ENCODE measurements at regions not wholly inside any gene's neighbourhood (a gene's known extent, or its start where the extent isn't known, plus 50 kb on each side); places are given as distances from the start of the nearest gene placed in this dataset.

DNA sequence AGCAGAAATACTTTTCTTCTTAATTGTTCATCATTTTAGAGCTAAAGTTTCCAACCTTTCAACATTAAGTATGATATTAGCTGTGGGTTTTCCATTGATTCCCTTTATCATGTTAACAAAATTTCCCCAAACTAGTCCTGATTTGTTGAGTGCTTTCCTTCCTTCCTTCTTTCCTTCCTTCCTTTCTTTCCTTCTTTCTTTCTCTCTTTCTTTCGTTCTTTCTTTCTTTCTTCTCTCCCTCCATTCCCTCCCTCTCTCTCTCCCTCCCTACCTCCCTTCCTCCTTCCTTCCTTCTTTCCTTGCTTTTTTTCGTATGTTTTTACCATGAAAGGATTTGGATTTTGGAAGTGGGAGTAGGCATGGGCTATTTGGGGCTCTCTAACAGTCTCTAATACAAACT, 133.5 kb downstream of the LMNTD1 start:
- no peak overlapping the region for H3K4me3 Mint-ChIP-seq (ENCODE audit: unreplicated experiment)
- no peak overlapping the region for H3K27ac Mint-ChIP-seq (ENCODE audit: unreplicated experiment)
- no peaks in the 10 kb centered on the region for H3K27me3 Mint-ChIP-seq (ENCODE audit: unreplicated experiment)
- H3K4me1 Mint-ChIP-seq (ENCODE audit: low read depth, unreplicated experiment), result no peaks in the 10 kb centered on the region
- TF ChIP-seq, protein P1, sequence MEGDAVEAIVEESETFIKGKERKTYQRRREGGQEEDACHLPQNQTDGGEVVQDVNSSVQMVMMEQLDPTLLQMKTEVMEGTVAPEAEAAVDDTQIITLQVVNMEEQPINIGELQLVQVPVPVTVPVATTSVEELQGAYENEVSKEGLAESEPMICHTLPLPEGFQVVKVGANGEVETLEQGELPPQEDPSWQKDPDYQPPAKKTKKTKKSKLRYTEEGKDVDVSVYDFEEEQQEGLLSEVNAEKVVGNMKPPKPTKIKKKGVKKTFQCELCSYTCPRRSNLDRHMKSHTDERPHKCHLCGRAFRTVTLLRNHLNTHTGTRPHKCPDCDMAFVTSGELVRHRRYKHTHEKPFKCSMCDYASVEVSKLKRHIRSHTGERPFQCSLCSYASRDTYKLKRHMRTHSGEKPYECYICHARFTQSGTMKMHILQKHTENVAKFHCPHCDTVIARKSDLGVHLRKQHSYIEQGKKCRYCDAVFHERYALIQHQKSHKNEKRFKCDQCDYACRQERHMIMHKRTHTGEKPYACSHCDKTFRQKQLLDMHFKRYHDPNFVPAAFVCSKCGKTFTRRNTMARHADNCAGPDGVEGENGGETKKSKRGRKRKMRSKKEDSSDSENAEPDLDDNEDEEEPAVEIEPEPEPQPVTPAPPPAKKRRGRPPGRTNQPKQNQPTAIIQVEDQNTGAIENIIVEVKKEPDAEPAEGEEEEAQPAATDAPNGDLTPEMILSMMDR (IDR thresholded peaks at IDR 0.05; ENCODE audit: partially characterized antibody, unreplicated experiment), result no peak
- DNase-seq, result no peak
- no peaks in the 10 kb centered on the region for H3K36me3 Mint-ChIP-seq (ENCODE audit: unreplicated experiment)
- H3K9me3 Mint-ChIP-seq (ENCODE audit: unreplicated experiment), result peaks cover 3% of the 10 kb centered on the region

DNA sequence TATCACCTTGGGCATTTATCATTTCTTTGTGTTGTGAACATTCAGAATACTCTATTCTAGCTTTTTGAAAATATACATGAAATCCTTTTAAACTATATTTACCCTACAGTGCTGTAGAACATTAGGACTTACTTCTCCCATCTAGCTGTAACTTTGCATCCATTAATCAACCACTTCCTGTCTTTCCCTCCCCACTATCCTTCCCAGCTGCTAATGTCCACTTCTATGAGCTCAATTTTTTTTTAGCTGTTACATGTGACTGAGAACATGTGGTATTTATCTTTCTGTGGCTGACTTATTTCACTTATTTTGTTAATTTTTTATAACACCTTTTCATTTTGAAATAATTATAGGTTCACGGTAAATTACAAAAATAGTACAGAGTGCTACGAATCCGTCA, 136.0 kb downstream of the LMNTD1 start:
- no peak for DNase-seq
- H3K27me3 Mint-ChIP-seq (ENCODE audit: unreplicated experiment), result no peaks in the 10 kb centered on the region
- no peaks in the 10 kb centered on the region for H3K4me1 Mint-ChIP-seq (ENCODE audit: low read depth, unreplicated experiment)
- no peak overlapping the region for H3K27ac Mint-ChIP-seq (ENCODE audit: unreplicated experiment)
- no peaks in the 10 kb centered on the region for H3K36me3 Mint-ChIP-seq (ENCODE audit: unreplicated experiment)
- TF ChIP-seq, protein P1 (IDR thresholded peaks at IDR 0.05; ENCODE audit: partially characterized antibody, unreplicated experiment), result no peak
- peaks cover 3% of the 10 kb centered on the region for H3K9me3 Mint-ChIP-seq (ENCODE audit: unreplicated experiment)
- no peak overlapping the region for H3K4me3 Mint-ChIP-seq (ENCODE audit: unreplicated experiment)

DNA sequence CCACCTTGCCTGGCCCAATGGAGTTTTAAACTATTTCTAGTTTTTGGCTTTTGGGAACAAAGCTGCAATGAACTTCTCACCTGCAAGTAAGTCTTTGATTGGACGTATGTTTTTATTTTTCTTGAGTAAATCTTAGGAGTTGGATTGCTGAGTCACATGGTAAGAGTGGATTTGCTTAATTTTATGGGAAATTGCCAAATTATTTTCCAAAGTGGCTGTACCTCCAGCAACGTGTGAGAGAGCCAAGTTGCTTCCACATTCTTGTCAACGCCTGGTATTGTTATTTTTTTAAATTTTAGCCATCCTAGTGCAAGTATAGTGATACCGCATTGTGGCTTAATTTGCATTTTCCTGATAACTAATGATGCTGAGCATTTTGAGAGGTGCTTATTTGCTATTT, 136.6 kb downstream of the LMNTD1 start:
- no peaks in the 10 kb centered on the region for H3K27me3 Mint-ChIP-seq (ENCODE audit: unreplicated experiment)
- TF ChIP-seq, protein P1 (IDR thresholded peaks at IDR 0.05; ENCODE audit: partially characterized antibody, unreplicated experiment), result no peak
- DNase-seq, result no peak
- H3K27ac Mint-ChIP-seq (ENCODE audit: unreplicated experiment), result no peak overlapping the region
- peaks cover 3% of the 10 kb centered on the region for H3K9me3 Mint-ChIP-seq (ENCODE audit: unreplicated experiment)
- no peaks in the 10 kb centered on the region for H3K4me1 Mint-ChIP-seq (ENCODE audit: low read depth, unreplicated experiment)
- no peak overlapping the region for H3K4me3 Mint-ChIP-seq (ENCODE audit: unreplicated experiment)
- H3K36me3 Mint-ChIP-seq (ENCODE audit: unreplicated experiment), result no peaks in the 10 kb centered on the region

DNA sequence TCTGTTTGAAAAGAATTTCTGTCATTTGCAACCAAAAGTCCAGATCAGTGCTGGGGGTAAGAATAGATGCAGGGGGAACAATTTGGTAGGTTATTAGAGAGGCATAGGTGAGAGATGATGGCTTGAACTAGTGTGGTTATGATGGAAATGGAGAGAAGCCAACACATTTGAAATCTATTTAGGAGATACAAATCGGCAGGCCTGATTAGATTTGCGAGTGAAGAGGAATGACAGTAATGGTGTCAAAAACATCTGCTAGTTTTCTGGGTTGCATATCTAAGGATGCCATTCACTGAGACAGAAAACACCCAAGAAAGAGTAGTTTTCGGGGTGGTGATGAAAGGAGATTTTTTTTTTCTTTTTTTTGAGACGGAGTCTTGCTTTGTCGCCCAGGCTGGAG, 138.1 kb downstream of the LMNTD1 start:
- H3K27ac Mint-ChIP-seq (ENCODE audit: unreplicated experiment), result no peak overlapping the region
- no peaks in the 10 kb centered on the region for H3K4me1 Mint-ChIP-seq (ENCODE audit: low read depth, unreplicated experiment)
- H3K9me3 Mint-ChIP-seq (ENCODE audit: unreplicated experiment), result peaks cover 3% of the 10 kb centered on the region
- no peak for DNase-seq
- H3K36me3 Mint-ChIP-seq (ENCODE audit: unreplicated experiment), result no peaks in the 10 kb centered on the region
- H3K27me3 Mint-ChIP-seq (ENCODE audit: unreplicated experiment), result no peaks in the 10 kb centered on the region
- TF ChIP-seq, protein P1 (IDR thresholded peaks at IDR 0.05; ENCODE audit: partially characterized antibody, unreplicated experiment), result no peak
- no peak overlapping the region for H3K4me3 Mint-ChIP-seq (ENCODE audit: unreplicated experiment)

DNA sequence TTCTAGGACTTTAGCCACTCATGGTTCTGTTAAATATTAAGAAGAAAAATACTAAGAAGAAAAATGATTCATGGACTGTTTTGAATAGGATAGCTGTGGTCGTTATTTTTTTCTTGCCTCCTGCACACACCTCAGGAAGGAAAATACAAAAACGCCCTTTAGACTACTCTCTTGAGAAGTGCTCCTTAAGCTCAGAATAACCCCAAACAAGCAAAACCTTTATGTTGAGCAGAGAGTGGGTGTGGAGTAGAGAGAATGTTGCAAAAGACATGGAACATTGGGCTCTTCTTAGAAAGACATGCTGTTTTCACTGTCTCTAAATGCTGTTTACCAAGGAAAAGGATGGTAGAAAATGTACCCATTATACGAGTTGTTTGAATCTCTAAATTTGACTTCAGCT, 140.3 kb downstream of the LMNTD1 start:
- Mint-ChIP-seq H3K9me3 (ENCODE audit: unreplicated experiment) (peaks cover 3% of the 10 kb centered on the region), H3K27me3 (ENCODE audit: unreplicated experiment) (no peaks in the 10 kb centered on the region), H3K4me1 (ENCODE audit: low read depth, unreplicated experiment) (no peaks in the 10 kb centered on the region), H3K4me3 (ENCODE audit: unreplicated experiment) (no peak overlapping the region), H3K27ac (ENCODE audit: unreplicated experiment) (no peak overlapping the region), H3K36me3 (ENCODE audit: unreplicated experiment) (no peaks in the 10 kb centered on the region)
- DNase-seq, result no peak
- TF ChIP-seq, protein P1 (IDR thresholded peaks at IDR 0.05; ENCODE audit: partially characterized antibody, unreplicated experiment), result no peak
